Activated CD8-positive, alpha-beta memory T cell treated with anti-CD3 and anti-CD28 coated beads, Interleukin-2, amount 50 U/mL, for 24 hours (primary cell): ENCODE measurements at regions not wholly inside any gene's neighbourhood (a gene's known extent, or its start where the extent isn't known, plus 50 kb on each side); places are given as distances from the start of the nearest gene placed in this dataset.

Source experiments
- DNase-seq: peaks from one replicate; pipeline ENCODE4 v3.0.0-alpha.2; 2020; ENCODE audit errors: extremely low read depth

- no peak for DNase-seq
Observed at GRCh38 chr4:24244663-24245490, 339.5 kb downstream of the DHX15 start.

- DNase-seq: no peak
Observed at GRCh38 chr4:24243641-24244040, 340.7 kb downstream of the DHX15 start.

- DNase-seq: no peak
Observed at GRCh38 chr4:24241511-24241910, 342.8 kb downstream of the DHX15 start.

GRCh38 chr4:24240655-24241054 is 343.7 kb downstream of the DHX15 start:
- DNase-seq: no peak

- DNase-seq: no peak
Observed at GRCh38 chr4:24237709-24238108, 346.6 kb downstream of the DHX15 start.

- no peak for DNase-seq
Observed at GRCh38 chr4:24236532-24236931, 346.7 kb upstream of the PPARGC1A start.

- DNase-seq: no peak
Observed at GRCh38 chr4:24236120-24236519, 346.3 kb upstream of the PPARGC1A start.

GRCh38 chr4:24235618-24236017 is 345.8 kb upstream of the PPARGC1A start:
- DNase-seq: no peak

GRCh38 chr4:24234288-24234848 is 344.5 kb upstream of the PPARGC1A start:
- DNase-seq: no peak

- no peak for DNase-seq
Observed at GRCh38 chr4:24230955-24231354, 341.1 kb upstream of the PPARGC1A start.

GRCh38 chr4:24229978-24230377 is 340.1 kb upstream of the PPARGC1A start:
- DNase-seq: no peak

GRCh38 chr4:24228692-24229091 is 338.8 kb upstream of the PPARGC1A start:
- no peak for DNase-seq

GRCh38 chr4:24226667-24227066 is 336.8 kb upstream of the PPARGC1A start:
- no peak for DNase-seq

GRCh38 chr4:24226023-24226422 is 336.2 kb upstream of the PPARGC1A start:
- DNase-seq: no peak

GRCh38 chr4:24224446-24224845 is 334.6 kb upstream of the PPARGC1A start:
- no peak for DNase-seq

- no peak for DNase-seq
Observed at GRCh38 chr4:24219209-24219608, 329.4 kb upstream of the PPARGC1A start.

- DNase-seq: no peak
Observed at GRCh38 chr4:24218566-24218965, 328.7 kb upstream of the PPARGC1A start.

GRCh38 chr4:24214796-24215195 is 324.9 kb upstream of the PPARGC1A start:
- no peak for DNase-seq

GRCh38 chr4:24213961-24214360 is 324.1 kb upstream of the PPARGC1A start:
- no peak for DNase-seq

- no peak for DNase-seq
Observed at GRCh38 chr4:24212642-24213041, 322.8 kb upstream of the PPARGC1A start.

GRCh38 chr4:24211856-24212255 is 322.0 kb upstream of the PPARGC1A start:
- no peak for DNase-seq

- DNase-seq: no peak
Observed at GRCh38 chr4:24210332-24210902, 320.6 kb upstream of the PPARGC1A start.

- no peak for DNase-seq
Observed at GRCh38 chr4:24209906-24210305, 320.1 kb upstream of the PPARGC1A start.
